ENCODE measurements at regions not wholly inside any gene's neighbourhood (a gene's known extent, or its start where the extent isn't known, plus 50 kb on each side); places are given as distances from the start of the nearest gene placed in this dataset.
"Not testable (repeated sequence)": the region's sequence is repeated elsewhere in the genome, so short reads cannot be mapped to it uniquely, and the experiment has no call there.

DNA sequence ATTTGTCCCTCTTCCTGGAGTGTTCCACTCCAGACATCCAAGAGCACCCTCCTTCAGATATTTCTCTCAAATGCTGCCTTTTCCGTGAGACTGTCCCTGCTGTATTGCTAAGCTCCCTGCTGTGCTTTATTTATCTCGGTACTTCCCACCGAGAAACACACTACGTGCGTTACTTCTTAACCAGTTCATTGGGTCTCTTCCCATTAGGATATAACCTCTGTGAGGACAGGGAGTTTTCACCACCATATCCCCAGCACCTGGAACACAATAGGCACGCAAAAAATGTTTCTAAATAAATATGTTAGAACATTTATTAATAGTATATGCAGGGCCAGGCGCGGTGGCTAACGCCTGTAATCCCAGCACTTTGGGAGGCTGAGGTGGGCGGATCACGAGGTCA is 308.7 kb upstream of the IL12A start:
- Histone ChIP-seq H3K9me3 (ENCODE audit: control insufficient read depth in 4 of 4, insufficient read depth in 3 of 4, low read length in 3 of 4) (no peaks in the 10 kb centered on the region), H3K9ac (ENCODE audit: insufficient read depth in 1 of 2, low read length in 2 of 2) (no peak overlapping the region), H3K27ac (ENCODE audit: low read depth in 1 of 2, low read length in 1 of 2) (no peak overlapping the region), H3K27me3 (ENCODE audit: control insufficient read depth in 3 of 3, insufficient read depth in 3 of 3, low read length in 2 of 3) (no peaks in the 10 kb centered on the region), H3K36me3 (ENCODE audit: control insufficient read depth in 4 of 4, insufficient read depth in 4 of 4, low read length in 4 of 4) (no peaks in the 10 kb centered on the region), H3K4me3 (no peak overlapping the region), H3K4me1 (ENCODE audit: control insufficient read depth in 5 of 5, insufficient read depth in 5 of 5, low read length in 5 of 5) (peaks cover 0 to 6% (median 0%) of the 10 kb centered on the region in 5 donors)
- ATAC-seq (ENCODE audit: insufficient read depth, low FRiP score) (no peak), DNase-seq (no peak)
- WGBS, 2 donors, result 84 to 86% methylated on average over 11 of the region's 11 CpGs
- TF ChIP-seq, protein P1, sequence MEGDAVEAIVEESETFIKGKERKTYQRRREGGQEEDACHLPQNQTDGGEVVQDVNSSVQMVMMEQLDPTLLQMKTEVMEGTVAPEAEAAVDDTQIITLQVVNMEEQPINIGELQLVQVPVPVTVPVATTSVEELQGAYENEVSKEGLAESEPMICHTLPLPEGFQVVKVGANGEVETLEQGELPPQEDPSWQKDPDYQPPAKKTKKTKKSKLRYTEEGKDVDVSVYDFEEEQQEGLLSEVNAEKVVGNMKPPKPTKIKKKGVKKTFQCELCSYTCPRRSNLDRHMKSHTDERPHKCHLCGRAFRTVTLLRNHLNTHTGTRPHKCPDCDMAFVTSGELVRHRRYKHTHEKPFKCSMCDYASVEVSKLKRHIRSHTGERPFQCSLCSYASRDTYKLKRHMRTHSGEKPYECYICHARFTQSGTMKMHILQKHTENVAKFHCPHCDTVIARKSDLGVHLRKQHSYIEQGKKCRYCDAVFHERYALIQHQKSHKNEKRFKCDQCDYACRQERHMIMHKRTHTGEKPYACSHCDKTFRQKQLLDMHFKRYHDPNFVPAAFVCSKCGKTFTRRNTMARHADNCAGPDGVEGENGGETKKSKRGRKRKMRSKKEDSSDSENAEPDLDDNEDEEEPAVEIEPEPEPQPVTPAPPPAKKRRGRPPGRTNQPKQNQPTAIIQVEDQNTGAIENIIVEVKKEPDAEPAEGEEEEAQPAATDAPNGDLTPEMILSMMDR (IDR thresholded peaks at IDR 0.05; ENCODE audit: control extremely low read depth, extremely low read depth), result no peak

DNA sequence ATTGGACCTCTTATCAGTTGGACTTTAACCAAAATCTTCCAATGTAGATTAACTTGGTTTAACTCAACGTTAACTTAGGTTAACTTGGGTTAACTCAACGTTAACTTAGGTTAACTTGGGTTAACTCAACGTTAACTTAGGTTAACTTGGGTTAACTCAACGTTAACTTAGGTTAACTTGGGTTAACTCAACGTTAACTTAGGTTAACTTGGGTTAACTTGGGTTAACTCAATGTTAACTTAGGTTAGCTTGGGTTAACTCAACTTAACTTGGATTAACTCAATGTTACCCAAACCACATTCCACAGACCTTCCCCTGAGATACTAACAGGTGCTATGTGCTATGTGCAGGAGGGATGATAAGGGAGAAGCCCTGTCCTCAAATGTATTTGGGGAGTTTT is 306.9 kb upstream of the IL12A start:
- DNase-seq; H3K27me3 ChIP-seq (ENCODE audit: control insufficient read depth in 3 of 3, insufficient read depth in 3 of 3, low read length in 2 of 3); H3K4me3 ChIP-seq; H3K4me1 ChIP-seq (ENCODE audit: control insufficient read depth in 5 of 5, insufficient read depth in 5 of 5, low read length in 5 of 5); H3K36me3 ChIP-seq (ENCODE audit: control insufficient read depth in 4 of 4, insufficient read depth in 4 of 4, low read length in 4 of 4); H3K27ac ChIP-seq (ENCODE audit: low read depth in 1 of 2, low read length in 1 of 2); H3K9me3 ChIP-seq (ENCODE audit: control insufficient read depth in 4 of 4, insufficient read depth in 3 of 4, low read length in 3 of 4); ATAC-seq (ENCODE audit: insufficient read depth, low FRiP score); H3K9ac ChIP-seq (ENCODE audit: insufficient read depth in 1 of 2, low read length in 2 of 2): not testable (repeated sequence)
- WGBS, 2 donors, result 72 to 81% methylated on average over 5 of the region's 5 CpGs

DNA sequence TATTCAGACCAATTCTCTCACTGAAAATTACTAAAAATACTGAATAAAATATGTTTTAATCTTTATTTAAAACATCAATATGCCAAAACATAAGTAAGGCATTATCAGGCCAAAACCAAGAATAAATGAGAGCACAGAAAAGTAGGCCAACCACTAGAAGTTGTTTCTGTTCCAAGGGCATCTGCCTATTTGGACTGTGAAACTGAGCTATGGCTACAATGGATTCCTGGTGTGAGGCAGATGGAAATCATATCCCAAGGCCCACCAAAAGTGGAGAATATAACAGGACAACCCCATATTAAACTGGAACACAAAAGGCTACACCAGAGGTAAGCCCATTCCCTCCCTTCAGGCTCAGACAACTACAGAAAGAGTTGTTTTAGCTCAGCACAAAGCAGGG is 302.8 kb upstream of the IL12A start:
- no peak overlapping the region for H3K9ac ChIP-seq (ENCODE audit: insufficient read depth in 1 of 2, low read length in 2 of 2)
- H3K27ac ChIP-seq (ENCODE audit: low read depth in 1 of 2, low read length in 1 of 2), result no peak overlapping the region
- ATAC-seq (ENCODE audit: insufficient read depth, low FRiP score), result no peak
- H3K36me3 ChIP-seq (ENCODE audit: control insufficient read depth in 4 of 4, insufficient read depth in 4 of 4, low read length in 4 of 4), result no peaks in the 10 kb centered on the region
- no peak for DNase-seq
- no peaks in the 10 kb centered on the region for H3K4me1 ChIP-seq (ENCODE audit: control insufficient read depth in 5 of 5, insufficient read depth in 5 of 5, low read length in 5 of 5)
- H3K27me3 ChIP-seq (ENCODE audit: control insufficient read depth in 3 of 3, insufficient read depth in 3 of 3, low read length in 2 of 3), result no peaks in the 10 kb centered on the region
- TF ChIP-seq, protein P1 (IDR thresholded peaks at IDR 0.05; ENCODE audit: control extremely low read depth, extremely low read depth), result no peak
- peaks cover 0 to 4% (median 0%) of the 10 kb centered on the region in 4 donors for H3K9me3 ChIP-seq (ENCODE audit: control insufficient read depth in 4 of 4, insufficient read depth in 3 of 4, low read length in 3 of 4)
- H3K4me3 ChIP-seq, result no peak overlapping the region

DNA sequence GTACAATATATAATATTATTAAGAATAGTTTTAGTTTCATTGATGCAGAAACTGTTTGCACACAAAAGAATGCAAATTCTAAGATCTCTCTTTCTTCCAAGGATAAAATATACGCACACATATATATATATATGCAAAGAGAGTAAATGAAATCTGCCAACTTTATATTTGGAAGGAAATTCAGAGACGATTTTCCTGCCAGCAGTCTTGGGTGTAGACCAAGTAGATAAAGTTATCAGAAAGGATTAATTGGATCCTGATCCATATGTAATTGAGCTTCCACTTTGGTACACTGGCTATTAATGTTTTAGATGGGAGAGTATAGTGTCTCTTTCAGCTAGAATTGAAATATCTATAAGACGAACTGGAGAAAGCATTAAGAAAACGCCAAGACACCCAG is 295.4 kb upstream of the IL12A start:
- Histone ChIP-seq H3K9me3 (ENCODE audit: control insufficient read depth in 4 of 4, insufficient read depth in 3 of 4, low read length in 3 of 4) (peaks cover 0 to 2% (median 0%) of the 10 kb centered on the region in 4 donors), H3K27ac (ENCODE audit: low read depth in 1 of 2, low read length in 1 of 2) (no peak overlapping the region), H3K27me3 (ENCODE audit: control insufficient read depth in 3 of 3, insufficient read depth in 3 of 3, low read length in 2 of 3) (no peaks in the 10 kb centered on the region), H3K36me3 (ENCODE audit: control insufficient read depth in 4 of 4, insufficient read depth in 4 of 4, low read length in 4 of 4) (no peaks in the 10 kb centered on the region), H3K4me1 (ENCODE audit: control insufficient read depth in 5 of 5, insufficient read depth in 5 of 5, low read length in 5 of 5) (no peaks in the 10 kb centered on the region), H3K4me3 (no peak overlapping the region), H3K9ac (ENCODE audit: insufficient read depth in 1 of 2, low read length in 2 of 2) (no peak overlapping the region)
- DNase-seq (no peak), ATAC-seq (ENCODE audit: insufficient read depth, low FRiP score) (no peak)
- 79 to 89% methylated on average over 4 of the region's 4 CpGs for WGBS, 2 donors
- TF ChIP-seq, protein P1 (IDR thresholded peaks at IDR 0.05; ENCODE audit: control extremely low read depth, extremely low read depth), result no peak
